ENCODE measurements at regions not wholly inside any gene's neighbourhood (a gene's known extent, or its start where the extent isn't known, plus 50 kb on each side); places are given as distances from the start of the nearest gene placed in this dataset.
"Not testable (repeated sequence)": the region's sequence is repeated elsewhere in the genome, so short reads cannot be mapped to it uniquely, and the experiment has no call there.

DNA sequence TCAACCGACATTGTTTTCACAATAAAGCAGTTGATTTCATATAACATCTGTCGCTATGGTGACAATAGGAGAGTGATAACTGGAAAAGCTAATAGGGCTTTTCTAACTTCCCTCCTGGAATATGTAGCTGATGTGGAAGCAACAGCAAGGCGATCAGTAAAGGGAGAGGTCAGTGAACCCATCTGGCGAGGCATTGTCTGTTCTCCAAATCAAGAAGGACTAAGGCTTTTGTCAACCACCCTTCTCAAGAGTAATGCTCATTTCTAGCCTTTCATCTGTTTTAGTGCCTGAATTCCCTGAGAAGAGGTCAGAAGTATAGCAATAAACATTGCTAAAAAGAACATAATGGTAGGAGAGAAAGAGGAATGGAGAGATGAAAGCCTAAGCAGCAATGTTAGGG is 201.3 kb downstream of the AKAP7 start:
- no peak for DNase-seq (ENCODE audit: low read depth in 3 of 3, low spot score in 1 of 3)

- DNase-seq (ENCODE audit: low read depth in 3 of 3, low spot score in 1 of 3), result not testable (repeated sequence)
Measured at GRCh38 chr6:131346896-131347295, 211.6 kb downstream of the AKAP7 start.

DNA sequence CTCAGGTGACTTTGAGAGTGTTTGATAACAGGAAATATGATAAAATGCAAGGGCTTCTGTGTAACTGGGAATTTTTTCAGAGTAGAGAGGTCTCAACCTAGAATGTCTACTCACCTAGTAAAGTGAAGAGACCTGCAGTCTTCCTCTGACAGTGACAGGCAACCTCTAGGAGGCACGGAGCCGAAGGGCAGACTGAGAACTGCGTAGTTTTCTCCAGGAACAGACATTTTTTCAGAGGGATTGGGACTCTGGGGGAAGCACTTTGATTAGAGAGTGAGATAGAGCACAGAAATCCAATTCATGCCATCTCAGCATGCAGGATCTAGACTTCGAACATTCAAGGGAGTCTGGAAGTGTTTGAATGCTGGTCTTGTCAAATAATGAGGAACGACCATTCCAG is 213.3 kb downstream of the AKAP7 start:
- DNase-seq (ENCODE audit: low read depth in 3 of 3, low spot score in 1 of 3), result no peak

GRCh38 chr6:131349199-131349598 is 213.9 kb downstream of the AKAP7 start:
- no peak for DNase-seq (ENCODE audit: low read depth in 3 of 3, low spot score in 1 of 3)

GRCh38 chr6:131353106-131353505 is 217.8 kb downstream of the AKAP7 start:
- DNase-seq (ENCODE audit: low read depth in 3 of 3, low spot score in 1 of 3), result no peak

GRCh38 chr6:131353876-131354275 is 218.6 kb downstream of the AKAP7 start:
- no peak for DNase-seq (ENCODE audit: low read depth in 3 of 3, low spot score in 1 of 3)

DNA sequence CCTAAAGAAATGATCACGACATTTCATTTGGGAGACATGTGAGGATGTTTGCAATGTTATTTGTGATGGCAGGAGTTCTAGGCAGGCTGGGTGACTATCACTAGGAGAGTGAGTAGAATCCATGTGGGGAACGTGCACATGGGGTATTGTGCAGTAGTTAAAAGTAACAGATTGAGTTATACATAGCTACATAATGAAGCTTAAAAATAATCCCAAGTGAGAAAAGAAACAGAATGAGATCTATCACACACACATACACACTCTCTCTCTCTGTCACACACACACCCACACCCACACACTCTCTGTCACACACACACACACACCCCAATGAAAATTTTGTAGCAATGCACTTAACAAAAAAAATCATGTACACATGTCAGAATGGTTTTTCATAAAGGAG is 218.7 kb upstream of the ARG1 start:
- DNase-seq (ENCODE audit: low read depth in 3 of 3, low spot score in 1 of 3), result no peak

- no peak for DNase-seq (ENCODE audit: low read depth in 3 of 3, low spot score in 1 of 3)
Measured at GRCh38 chr6:131356161-131356560, 216.9 kb upstream of the ARG1 start.

DNA sequence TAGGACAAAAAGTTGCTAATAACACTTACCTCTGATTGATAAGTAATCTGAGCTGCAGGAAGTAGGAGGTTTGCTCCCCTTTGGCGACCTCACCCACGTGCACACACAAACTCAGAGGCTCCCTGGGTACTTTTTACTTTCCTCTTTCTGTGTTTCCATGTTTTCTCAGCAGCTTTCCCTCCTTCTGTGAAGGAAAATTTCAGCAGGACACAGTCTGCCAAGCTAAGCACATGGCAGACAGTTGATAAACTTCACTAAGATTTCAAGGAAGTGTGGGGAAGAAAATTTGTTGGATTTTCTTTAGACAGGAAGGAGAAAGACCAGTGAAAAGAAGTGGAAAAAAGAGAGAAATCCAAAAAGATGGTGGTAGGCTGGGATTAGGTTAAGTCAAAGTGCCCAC is 215.5 kb upstream of the ARG1 start:
- no peak for DNase-seq (ENCODE audit: low read depth in 3 of 3, low spot score in 1 of 3)

GRCh38 chr6:131362070-131362469 is 211.0 kb upstream of the ARG1 start:
- DNase-seq (ENCODE audit: low read depth in 3 of 3, low spot score in 1 of 3), result no peak

- no peak for DNase-seq (ENCODE audit: low read depth in 3 of 3, low spot score in 1 of 3)
Measured at GRCh38 chr6:131362696-131363095, 210.3 kb upstream of the ARG1 start.

DNA sequence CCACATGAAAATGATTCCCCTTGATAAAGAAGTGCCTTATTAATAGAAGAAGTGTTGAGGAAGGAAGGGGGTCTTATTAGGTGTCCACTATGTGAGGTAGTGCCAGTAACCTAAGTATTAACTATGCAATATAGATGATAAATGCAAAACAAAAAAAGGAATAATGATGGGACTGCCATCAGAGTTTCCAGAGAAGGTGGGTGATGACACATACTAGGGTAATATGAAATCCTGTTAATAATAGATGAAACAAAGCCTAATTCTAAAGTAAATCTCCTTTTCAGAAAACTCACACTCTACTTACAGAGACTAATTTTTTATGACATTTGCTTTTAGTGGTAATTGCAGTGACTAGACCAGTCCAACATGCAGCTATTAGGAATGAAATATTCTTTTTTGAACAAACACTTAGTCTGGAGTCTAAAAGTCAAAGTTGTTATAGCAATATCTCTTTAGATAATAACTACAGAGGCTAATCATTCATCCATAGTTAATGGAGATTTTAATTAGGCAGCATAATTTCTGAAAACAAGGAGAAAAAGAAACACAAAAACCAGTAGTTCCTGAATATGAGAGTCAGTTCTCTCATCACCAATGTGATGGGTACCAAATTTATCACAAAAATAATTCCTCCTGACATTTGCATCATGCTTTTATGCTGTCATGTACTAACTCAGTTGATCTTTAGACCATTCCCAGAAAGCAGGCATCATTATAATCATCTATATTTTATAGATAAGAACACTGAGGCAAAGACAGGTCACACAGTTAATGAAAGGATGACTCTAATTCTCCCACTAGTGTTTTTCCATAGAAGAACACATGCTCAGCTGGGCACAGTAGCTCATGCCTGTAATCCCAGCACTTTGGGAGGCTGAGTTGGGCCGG is 208.8 kb upstream of the ARG1 start:
- DNase-seq (ENCODE audit: low read depth in 3 of 3, low spot score in 1 of 3), result no peak

DNA sequence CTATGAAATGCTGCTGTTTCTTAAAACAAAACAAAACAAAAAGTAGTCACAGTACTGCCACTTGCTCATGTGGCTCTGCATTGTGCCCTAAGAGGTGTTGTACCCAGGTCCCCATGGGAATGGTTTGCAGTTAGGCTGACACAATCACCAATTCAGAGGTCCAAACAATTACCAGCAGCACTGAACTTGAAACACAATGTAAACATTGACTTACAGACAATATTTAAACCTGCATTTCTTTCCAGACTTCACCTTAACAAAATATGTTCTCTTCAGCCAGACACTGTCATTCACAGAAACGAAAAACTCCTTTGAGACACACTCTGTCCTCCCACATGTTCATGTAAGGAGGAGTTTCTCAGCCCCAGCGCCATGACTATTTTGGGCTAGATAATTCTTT is 206.8 kb upstream of the ARG1 start:
- no peak for DNase-seq (ENCODE audit: low read depth in 3 of 3, low spot score in 1 of 3)

- no peak for DNase-seq (ENCODE audit: low read depth in 3 of 3, low spot score in 1 of 3)
Measured at GRCh38 chr6:131367206-131367873, 205.7 kb upstream of the ARG1 start.

DNA sequence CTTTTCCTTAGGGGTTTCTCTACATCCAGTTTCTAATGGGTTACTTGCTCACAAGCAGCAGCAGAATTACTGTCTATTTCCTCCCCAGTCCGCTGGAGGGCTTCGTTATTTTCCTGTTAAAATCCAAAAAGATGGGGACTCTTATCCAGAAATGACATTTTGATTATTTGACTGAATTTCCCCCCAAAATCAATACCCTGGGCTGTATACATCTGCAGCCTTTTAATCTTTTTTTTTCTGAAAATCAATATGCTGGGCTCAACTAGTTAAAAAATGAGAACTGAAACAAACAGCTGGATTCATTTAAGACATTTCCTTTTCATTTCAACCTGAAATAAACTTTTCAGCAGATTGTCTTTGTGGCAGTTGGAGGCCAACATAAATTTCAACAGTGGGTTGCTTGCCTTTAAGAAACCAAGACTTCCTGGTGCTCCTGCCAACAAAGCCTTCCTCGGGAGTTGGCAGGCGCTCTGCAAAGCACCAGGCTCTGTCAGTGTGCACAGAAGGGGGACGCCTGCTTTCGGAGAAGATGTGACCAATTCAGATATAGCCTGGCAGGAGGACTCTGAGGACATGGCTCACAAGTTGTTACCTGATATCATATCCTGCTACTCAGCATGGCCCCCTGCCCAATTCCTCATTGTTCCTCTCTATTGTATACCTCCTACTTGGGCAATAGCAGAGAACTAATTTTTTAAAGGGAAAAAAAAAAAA is 204.7 kb upstream of the ARG1 start:
- no peak for DNase-seq (ENCODE audit: low read depth in 3 of 3, low spot score in 1 of 3)

DNA sequence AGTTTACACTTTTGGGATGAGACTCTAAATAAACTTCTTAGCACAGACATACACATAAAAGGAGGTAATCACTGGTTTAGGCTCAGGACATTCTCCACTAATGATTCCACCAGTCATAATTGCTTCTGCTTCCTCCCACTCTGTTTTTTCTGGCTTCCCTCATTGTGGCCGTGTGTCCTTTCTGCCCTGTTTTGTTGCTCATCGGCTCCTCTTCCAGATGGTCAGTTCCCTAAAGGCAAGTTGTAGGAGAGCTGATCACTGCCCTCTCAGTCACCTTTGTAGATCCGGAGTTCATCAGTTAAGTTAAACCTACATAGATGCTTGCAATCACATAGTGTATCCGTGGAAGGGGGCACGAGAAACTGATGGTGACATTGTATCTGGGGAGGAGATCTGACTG is 200.5 kb upstream of the ARG1 start:
- no peak for DNase-seq (ENCODE audit: low read depth in 3 of 3, low spot score in 1 of 3)

- DNase-seq (ENCODE audit: low read depth in 3 of 3, low spot score in 1 of 3), result no peak
Measured at GRCh38 chr6:131377112-131377705, 195.8 kb upstream of the ARG1 start.

GRCh38 chr6:131378874-131379273 is 194.2 kb upstream of the ARG1 start:
- DNase-seq (ENCODE audit: low read depth in 3 of 3, low spot score in 1 of 3), result no peak

DNA sequence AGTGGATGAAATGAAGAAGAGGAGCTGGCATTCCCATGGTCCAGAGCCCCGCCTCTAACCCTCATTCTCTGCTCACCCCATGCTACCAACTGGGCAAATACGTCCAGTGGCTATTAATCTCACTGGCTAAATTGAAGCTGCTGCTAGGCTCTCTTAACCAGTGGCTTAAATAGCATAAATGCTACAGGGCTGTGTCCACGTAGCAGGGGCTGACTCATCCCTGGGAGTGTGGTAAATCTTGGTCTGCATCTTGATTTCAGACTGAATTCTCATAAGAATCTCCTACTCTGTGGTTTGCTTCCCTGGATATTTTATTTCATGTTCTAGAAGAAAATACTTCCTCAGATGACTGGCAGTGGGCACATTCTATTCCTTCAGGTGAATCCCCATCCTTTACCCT is 193.1 kb upstream of the ARG1 start:
- no peak for DNase-seq (ENCODE audit: low read depth in 3 of 3, low spot score in 1 of 3)

GRCh38 chr6:131381052-131381708 is 191.8 kb upstream of the ARG1 start:
- DNase-seq (ENCODE audit: low read depth in 3 of 3, low spot score in 1 of 3), result no peak

GRCh38 chr6:131381709-131382093 is 191.3 kb upstream of the ARG1 start:
- no peak for DNase-seq (ENCODE audit: low read depth in 3 of 3, low spot score in 1 of 3)

Measured in stimulated activated CD4-positive, alpha-beta T cell treated with anti-CD3 and anti-CD28 coated beads, TNF-alpha, amount 100 ng/mL, for 1 hour (primary cell).